A673 (cell line): ENCODE measurements at regions not wholly inside any gene's neighbourhood (a gene's known extent, or its start where the extent isn't known, plus 50 kb on each side); places are given as distances from the start of the nearest gene placed in this dataset.
"Not testable (repeated sequence)": the region's sequence is repeated elsewhere in the genome, so short reads cannot be mapped to it uniquely, and the experiment has no call there.

Source experiments
- BruUV-seq: library from RNA; stranded (reverse); fragments of 400-500 nt; replicated peaks from 2 replicates; lab custom pipeline; 2021; lab: Mats Ljungman, UMichigan
- CTCF ChIA-PET: fragments of 300-600 bp; sonication (Branson Sonifier 250); formaldehyde crosslinking; loops from one replicate; lab custom pipeline; 2022; ENCODE audit warnings: antibody characterized with exemption; lab: Charles Lee
- POLR2A ChIA-PET: fragments of 300-600 bp; sonication (Branson Sonifier 250); formaldehyde crosslinking; loops from one replicate; lab custom pipeline; 2022; ENCODE audit warnings: antibody characterized with exemption; ENCODE audit not compliant: low non-redundant PET; lab: Charles Lee
- DNase-seq: peaks from one replicate; pipeline ENCODE4 v3.0.0-alpha.2; 2015; ENCODE audit warnings: low spot score
- H3K27ac ChIP-seq: fragments of 200-600 bp; sonication (generic); 2 replicates; pipeline ENCODE4 v1.5.1; 2016; ENCODE audit warnings: mixed run types, low read depth, mild to moderate bottlenecking, mixed read lengths, antibody characterized with exemption, low read length; ENCODE audit not compliant: poor library complexity, severe bottlenecking
- H3K27me3 ChIP-seq: fragments of 200-600 bp; sonication (generic); replicated peaks from 2 replicates; pipeline ENCODE4 v1.6.1; 2017; ENCODE audit warnings: mixed run types, low read depth, mild to moderate bottlenecking, mixed read lengths, antibody characterized with exemption, low read length; ENCODE audit not compliant: insufficient read depth, poor library complexity
- H3K36me3 ChIP-seq: fragments of 200-600 bp; sonication (generic); 2 replicates; pipeline ENCODE4 v1.6.1; 2016; ENCODE audit warnings: mixed run types, mild to moderate bottlenecking, mixed read lengths, antibody characterized with exemption, low read length; ENCODE audit not compliant: insufficient read depth, poor library complexity, severe bottlenecking
- H3K4me1 ChIP-seq: fragments of 200-600 bp; sonication (generic); 2 replicates; pipeline ENCODE4 v1.6.1; 2017; ENCODE audit warnings: mixed run types, mild to moderate bottlenecking, mixed read lengths, antibody characterized with exemption, low read length; ENCODE audit not compliant: insufficient read depth, poor library complexity, severe bottlenecking
- H3K4me3 ChIP-seq: fragments of 200-600 bp; sonication (generic); 2 replicates; pipeline ENCODE4 v1.5.1; 2016; ENCODE audit warnings: low read depth, mixed run types, mild to moderate bottlenecking, mixed read lengths, low read length; ENCODE audit not compliant: poor library complexity, severe bottlenecking
- H3K9me3 ChIP-seq: fragments of 200-600 bp; sonication (generic); 2 replicates; pipeline ENCODE4 v1.6.1; 2016; ENCODE audit warnings: mixed run types, low read depth, mild to moderate bottlenecking, mixed read lengths, antibody characterized with exemption, low read length; ENCODE audit not compliant: poor library complexity, severe bottlenecking
- CTCF ChIP-seq: fragments of 300-800, 200-600 bp; sonication (generic); conservative IDR thresholded peaks from 2 replicates; pipeline ENCODE4 v1.5.1; 2017; ENCODE audit warnings: low read depth, mild to moderate bottlenecking, antibody characterized with exemption, low read length, moderate library complexity, mixed read lengths
- EZH2 ChIP-seq: fragments of 200-600 bp; sonication (generic); IDR thresholded peaks from 2 replicates; pipeline ENCODE4 v1.6.1; 2017; ENCODE audit warnings: borderline replicate concordance, low read depth, mild to moderate bottlenecking, mixed read lengths, antibody characterized with exemption, low read length; ENCODE audit not compliant: poor library complexity, severe bottlenecking
- intact Hi-C: fragments of 100-400 bp; cut with micrococcal nuclease; formaldehyde crosslinking; loops from one replicate; pipeline ENCODE4 v1.10.0; 2022; ENCODE audit not compliant: unreplicated experiment

GRCh38 chr20:50447817-50448216, 62.4 kb upstream of the PTPN1 start:
- TF ChIP-seq CTCF (no peak), EZH2 (no peak)
- Histone ChIP-seq H3K4me3 (no peak overlapping the region), H3K4me1 (peaks cover 24% of the 10 kb centered on the region), H3K36me3 (no peaks in the 10 kb centered on the region), H3K27ac (no peak overlapping the region), H3K27me3 (no peaks in the 10 kb centered on the region), H3K9me3 (no peaks in the 10 kb centered on the region)
- no TSS peak for BruUV-seq
- intact Hi-C loops, result no loop called here
- ChIA-PET POLR2A (interaction anchor here (0.5 kb wide), 1 partner anchor 1585 kb away, joined by 6 read pairs; no protein-coding TSS in a partner anchor), CTCF (no interaction called here)
- no peak for DNase-seq

GRCh38 chr20:50448625-50449403, 61.4 kb upstream of the PTPN1 start:
- intact Hi-C loops, H3K27ac ChIP-seq, CTCF ChIA-PET, H3K27me3 ChIP-seq, DNase-seq, H3K4me3 ChIP-seq, H3K9me3 ChIP-seq, BruUV-seq, H3K36me3 ChIP-seq: not testable (repeated sequence)
- H3K4me1 ChIP-seq, result peaks cover 25% of the 10 kb centered on the region
- POLR2A ChIA-PET, result interaction anchor here (0.6 kb wide), 1 partner anchor 336 kb away, joined by 12 read pairs; the partner anchor contains the start of gene UBE2V1

GRCh38 chr20:50449738-50450492, 60.3 kb upstream of the PTPN1 start:
- TF ChIP-seq EZH2 (no peak), CTCF (no peak)
- Histone ChIP-seq H3K27me3 (no peaks in the 10 kb centered on the region), H3K4me3 (no peak overlapping the region), H3K27ac (no peak overlapping the region), H3K9me3 (no peaks in the 10 kb centered on the region), H3K36me3 (no peaks in the 10 kb centered on the region), H3K4me1 (peaks cover 26% of the 10 kb centered on the region)
- POLR2A ChIA-PET, result no interaction called here
- CTCF ChIA-PET, result interaction anchor here (0.9 kb wide), 1 partner anchor 28 kb away, joined by 3 read pairs; no protein-coding TSS in a partner anchor
- intact Hi-C loops, result loop anchor here (5.0 kb wide), 1 partner anchor 327 kb away; no protein-coding TSS in a partner anchor
- BruUV-seq, result no TSS peak
- DNase-seq, result no peak
